ENCODE measurements at regions not wholly inside any gene's neighbourhood (a gene's known extent, or its start where the extent isn't known, plus 50 kb on each side); places are given as distances from the start of the nearest gene placed in this dataset.

- H3K4me3 ChIP-seq (ENCODE audit: control insufficient read depth in 1 of 7, extremely low read depth in 1 of 7, insufficient read depth in 4 of 7, low read depth in 2 of 7, low read length in 6 of 7), result no peak overlapping the region
- ChIA-PET CTCF (interaction anchor here (0.6 to 1.0 kb wide), 3 partner anchors 9 to 492 kb away, joined by 3 to 4 read pairs (median 3); no protein-coding TSS in a partner anchor), POLR2A (no interaction called here)
- no peak overlapping the region for H3K27ac ChIP-seq (ENCODE audit: insufficient read depth in 1 of 2, low read depth in 1 of 2, low read length in 2 of 2, poor library complexity in 1 of 2, severe bottlenecking in 2 of 2)
- DNase-seq, result no peak
- no peaks in the 10 kb centered on the region for H3K9me3 ChIP-seq (ENCODE audit: control extremely low read depth in 1 of 5, control insufficient read depth in 4 of 5, insufficient read depth in 2 of 5, low read depth in 1 of 5, low read length in 4 of 5)
- H3K36me3 ChIP-seq (ENCODE audit: control insufficient read depth in 4 of 4, insufficient read depth in 4 of 4, low read length in 3 of 4), result no peaks in the 10 kb centered on the region
- peaks cover 0 to 8% (median 3%) of the 10 kb centered on the region in 4 experiments for H3K4me1 ChIP-seq (ENCODE audit: control extremely low read depth in 1 of 4, control insufficient read depth in 4 of 4, insufficient read depth in 4 of 4, low read length in 3 of 4)
- peaks cover 0 to 13% (median 2%) of the 10 kb centered on the region in 5 experiments for H3K27me3 ChIP-seq (replicated peaks in 2 of 5; ENCODE audit: control insufficient read depth in 4 of 5, insufficient read depth in 5 of 5, low read length in 4 of 5)
- no CpG with 5 or more reads among the region's 1 CpG for WGBS (ENCODE audit: insufficient coverage)
Measured at GRCh38 chr3:18264853-18265252, 160.3 kb downstream of the SATB1 start.

- H3K4me3 ChIP-seq (ENCODE audit: control insufficient read depth in 1 of 7, extremely low read depth in 1 of 7, insufficient read depth in 4 of 7, low read depth in 2 of 7, low read length in 6 of 7), result no peak overlapping the region
- 100% methylated on average over 1 of the region's 2 CpGs for WGBS (ENCODE audit: insufficient coverage)
- H3K27me3 ChIP-seq (replicated peaks in 2 of 5; ENCODE audit: control insufficient read depth in 4 of 5, insufficient read depth in 5 of 5, low read length in 4 of 5), result peaks cover 0 to 13% (median 2%) of the 10 kb centered on the region in 5 experiments
- no peak overlapping the region for H3K27ac ChIP-seq (ENCODE audit: insufficient read depth in 1 of 2, low read depth in 1 of 2, low read length in 2 of 2, poor library complexity in 1 of 2, severe bottlenecking in 2 of 2)
- no peaks in the 10 kb centered on the region for H3K9me3 ChIP-seq (ENCODE audit: control extremely low read depth in 1 of 5, control insufficient read depth in 4 of 5, insufficient read depth in 2 of 5, low read depth in 1 of 5, low read length in 4 of 5)
- no peak for DNase-seq
- peaks cover 0 to 8% (median 3%) of the 10 kb centered on the region in 4 experiments for H3K4me1 ChIP-seq (ENCODE audit: control extremely low read depth in 1 of 4, control insufficient read depth in 4 of 4, insufficient read depth in 4 of 4, low read length in 3 of 4)
- ChIA-PET CTCF (interaction anchor here (0.8 kb wide), 1 partner anchor 10 kb away, joined by 4 read pairs; no protein-coding TSS in a partner anchor), POLR2A (no interaction called here)
- H3K36me3 ChIP-seq (ENCODE audit: control insufficient read depth in 4 of 4, insufficient read depth in 4 of 4, low read length in 3 of 4), result no peaks in the 10 kb centered on the region
Measured at GRCh38 chr3:18264361-18264760, 160.8 kb downstream of the SATB1 start.

DNA sequence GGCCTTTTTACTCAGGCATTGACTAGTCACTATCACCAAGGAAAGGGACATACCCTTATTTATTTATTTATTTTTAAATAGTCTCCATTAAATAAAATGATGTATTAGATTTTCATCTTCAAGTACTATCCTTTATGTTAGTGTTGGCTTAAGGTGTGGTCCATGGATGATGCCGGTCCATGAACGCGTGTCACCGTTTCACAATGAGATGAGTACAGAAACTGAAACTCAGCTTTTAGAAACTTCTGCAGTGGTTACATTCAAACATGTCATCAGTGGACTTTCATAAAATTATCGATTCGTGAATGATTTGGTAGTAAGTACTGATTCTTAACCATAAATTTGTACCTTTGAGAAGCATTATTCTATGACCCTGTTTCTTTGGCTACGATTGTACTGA lies 166.6 kb downstream of the SATB1 start:
- peaks cover 0 to 3% (median 0%) of the 10 kb centered on the region in 5 experiments for H3K27me3 ChIP-seq (replicated peaks in 2 of 5; ENCODE audit: control insufficient read depth in 4 of 5, insufficient read depth in 5 of 5, low read length in 4 of 5)
- CTCF ChIA-PET, result no interaction called here
- no peak for DNase-seq
- peaks cover 0 to 1% (median 0%) of the 10 kb centered on the region in 4 experiments for H3K36me3 ChIP-seq (ENCODE audit: control insufficient read depth in 4 of 4, insufficient read depth in 4 of 4, low read length in 3 of 4)
- WGBS (ENCODE audit: insufficient coverage), result 100% methylated on average over 1 of the region's 7 CpGs
- POLR2A ChIA-PET, result no interaction called here
- H3K4me3 ChIP-seq (ENCODE audit: control insufficient read depth in 1 of 7, extremely low read depth in 1 of 7, insufficient read depth in 4 of 7, low read depth in 2 of 7, low read length in 6 of 7), result no peak overlapping the region
- H3K4me1 ChIP-seq (ENCODE audit: control extremely low read depth in 1 of 4, control insufficient read depth in 4 of 4, insufficient read depth in 4 of 4, low read length in 3 of 4), result no peaks in the 10 kb centered on the region
- H3K9me3 ChIP-seq (ENCODE audit: control extremely low read depth in 1 of 5, control insufficient read depth in 4 of 5, insufficient read depth in 2 of 5, low read depth in 1 of 5, low read length in 4 of 5), result peaks cover 0 to 2% (median 0%) of the 10 kb centered on the region in 5 experiments
- H3K27ac ChIP-seq (ENCODE audit: insufficient read depth in 1 of 2, low read depth in 1 of 2, low read length in 2 of 2, poor library complexity in 1 of 2, severe bottlenecking in 2 of 2), result no peak overlapping the region

DNA sequence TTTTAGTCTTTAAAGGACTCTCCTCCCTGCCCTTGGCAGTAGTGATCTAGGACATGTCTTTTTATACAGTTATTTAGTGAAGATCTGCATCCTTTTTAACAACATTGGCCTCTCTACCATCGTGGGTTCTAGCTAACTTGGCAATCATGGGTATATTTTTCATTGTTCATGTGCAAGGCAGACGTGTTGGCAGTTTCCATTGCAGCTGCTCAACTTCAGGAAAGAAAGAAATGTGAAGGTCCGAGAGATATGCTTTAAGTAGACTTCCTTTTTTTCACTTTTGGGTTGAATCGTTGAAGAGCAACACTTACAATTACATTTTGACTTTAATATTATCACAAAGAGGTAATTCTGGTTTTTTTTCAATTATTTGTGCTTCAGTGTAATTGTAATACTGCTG lies 172.6 kb downstream of the SATB1 start:
- Histone ChIP-seq H3K9me3 (ENCODE audit: control extremely low read depth in 1 of 5, control insufficient read depth in 4 of 5, insufficient read depth in 2 of 5, low read depth in 1 of 5, low read length in 4 of 5) (no peaks in the 10 kb centered on the region), H3K27ac (ENCODE audit: insufficient read depth in 1 of 2, low read depth in 1 of 2, low read length in 2 of 2, poor library complexity in 1 of 2, severe bottlenecking in 2 of 2) (peak overlapping the region in 1 of 2 experiments; percentile 25), H3K4me1 (ENCODE audit: control extremely low read depth in 1 of 4, control insufficient read depth in 4 of 4, insufficient read depth in 4 of 4, low read length in 3 of 4) (peaks cover 0 to 20% (median 13%) of the 10 kb centered on the region in 4 experiments), H3K27me3 (replicated peaks in 2 of 5; ENCODE audit: control insufficient read depth in 4 of 5, insufficient read depth in 5 of 5, low read length in 4 of 5) (no peaks in the 10 kb centered on the region), H3K36me3 (ENCODE audit: control insufficient read depth in 4 of 4, insufficient read depth in 4 of 4, low read length in 3 of 4) (no peaks in the 10 kb centered on the region), H3K4me3 (ENCODE audit: control insufficient read depth in 1 of 7, extremely low read depth in 1 of 7, insufficient read depth in 4 of 7, low read depth in 2 of 7, low read length in 6 of 7) (no peak overlapping the region)
- ChIA-PET CTCF (no interaction called here), POLR2A (no interaction called here)
- DNase-seq, result peak; percentile 5 to 64 (median 44)
- WGBS (ENCODE audit: insufficient coverage), result 0% methylated on average over 2 of the region's 4 CpGs

DNA sequence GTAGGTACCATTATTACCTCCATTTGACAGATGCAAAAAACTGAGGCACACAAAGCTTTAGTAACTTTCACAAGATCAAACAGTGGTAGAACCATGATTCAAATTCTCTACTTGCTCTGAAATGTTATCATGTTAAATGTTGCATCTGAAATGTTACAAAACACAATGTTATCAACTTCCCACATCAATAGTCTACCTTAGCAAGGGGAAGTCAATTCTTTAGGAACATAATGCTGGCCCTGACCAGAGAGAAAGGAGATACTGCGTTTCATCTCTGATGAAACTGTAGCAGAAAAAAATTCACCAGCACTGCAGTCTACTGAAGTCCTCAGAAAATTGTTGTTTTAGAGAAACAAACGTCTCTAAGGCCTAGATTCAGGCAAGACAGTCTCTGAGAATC lies 174.1 kb downstream of the SATB1 start:
- Histone ChIP-seq H3K27ac (ENCODE audit: insufficient read depth in 1 of 2, low read depth in 1 of 2, low read length in 2 of 2, poor library complexity in 1 of 2, severe bottlenecking in 2 of 2) (no peak overlapping the region), H3K27me3 (replicated peaks in 2 of 5; ENCODE audit: control insufficient read depth in 4 of 5, insufficient read depth in 5 of 5, low read length in 4 of 5) (no peaks in the 10 kb centered on the region), H3K9me3 (ENCODE audit: control extremely low read depth in 1 of 5, control insufficient read depth in 4 of 5, insufficient read depth in 2 of 5, low read depth in 1 of 5, low read length in 4 of 5) (no peaks in the 10 kb centered on the region), H3K36me3 (ENCODE audit: control insufficient read depth in 4 of 4, insufficient read depth in 4 of 4, low read length in 3 of 4) (no peaks in the 10 kb centered on the region), H3K4me3 (ENCODE audit: control insufficient read depth in 1 of 7, extremely low read depth in 1 of 7, insufficient read depth in 4 of 7, low read depth in 2 of 7, low read length in 6 of 7) (no peak overlapping the region), H3K4me1 (ENCODE audit: control extremely low read depth in 1 of 4, control insufficient read depth in 4 of 4, insufficient read depth in 4 of 4, low read length in 3 of 4) (peaks cover 0 to 20% (median 13%) of the 10 kb centered on the region in 4 experiments)
- POLR2A ChIA-PET, result interaction anchor here (0.5 kb wide), 1 partner anchor 365 kb away, joined by 3 read pairs; no protein-coding TSS in a partner anchor
- CTCF ChIA-PET, result interaction anchor here (1.0 to 1.1 kb wide), 2 partner anchors 20 to 117 kb away, joined by 3 to 4 read pairs; no protein-coding TSS in a partner anchor
- 71% methylated on average over 1 of the region's 2 CpGs for WGBS (ENCODE audit: insufficient coverage)
- DNase-seq, result no peak

GRCh38 chr3:18249126-18249525 lies 176.0 kb downstream of the SATB1 start:
- H3K27ac ChIP-seq (ENCODE audit: insufficient read depth in 1 of 2, low read depth in 1 of 2, low read length in 2 of 2, poor library complexity in 1 of 2, severe bottlenecking in 2 of 2), result no peak overlapping the region
- WGBS (ENCODE audit: insufficient coverage), result 90% methylated on average over 2 of the region's 3 CpGs
- H3K4me3 ChIP-seq (ENCODE audit: control insufficient read depth in 1 of 7, extremely low read depth in 1 of 7, insufficient read depth in 4 of 7, low read depth in 2 of 7, low read length in 6 of 7), result no peak overlapping the region
- H3K36me3 ChIP-seq (ENCODE audit: control insufficient read depth in 4 of 4, insufficient read depth in 4 of 4, low read length in 3 of 4), result no peaks in the 10 kb centered on the region
- POLR2A ChIA-PET, result no interaction called here
- H3K4me1 ChIP-seq (ENCODE audit: control extremely low read depth in 1 of 4, control insufficient read depth in 4 of 4, insufficient read depth in 4 of 4, low read length in 3 of 4), result peaks cover 0 to 20% (median 13%) of the 10 kb centered on the region in 4 experiments
- no peaks in the 10 kb centered on the region for H3K27me3 ChIP-seq (replicated peaks in 2 of 5; ENCODE audit: control insufficient read depth in 4 of 5, insufficient read depth in 5 of 5, low read length in 4 of 5)
- H3K9me3 ChIP-seq (ENCODE audit: control extremely low read depth in 1 of 5, control insufficient read depth in 4 of 5, insufficient read depth in 2 of 5, low read depth in 1 of 5, low read length in 4 of 5), result no peaks in the 10 kb centered on the region
- no peak for DNase-seq
- CTCF ChIA-PET, result interaction anchor here (0.6 kb wide), 1 partner anchor 13 kb away, joined by 3 read pairs; no protein-coding TSS in a partner anchor

GRCh38 chr3:18247776-18248310 lies 177.3 kb downstream of the SATB1 start:
- Histone ChIP-seq H3K4me1 (ENCODE audit: control extremely low read depth in 1 of 4, control insufficient read depth in 4 of 4, insufficient read depth in 4 of 4, low read length in 3 of 4) (peaks cover 0 to 16% (median 10%) of the 10 kb centered on the region in 4 experiments), H3K27ac (ENCODE audit: insufficient read depth in 1 of 2, low read depth in 1 of 2, low read length in 2 of 2, poor library complexity in 1 of 2, severe bottlenecking in 2 of 2) (no peak overlapping the region), H3K27me3 (replicated peaks in 2 of 5; ENCODE audit: control insufficient read depth in 4 of 5, insufficient read depth in 5 of 5, low read length in 4 of 5) (no peaks in the 10 kb centered on the region), H3K36me3 (ENCODE audit: control insufficient read depth in 4 of 4, insufficient read depth in 4 of 4, low read length in 3 of 4) (no peaks in the 10 kb centered on the region), H3K4me3 (ENCODE audit: control insufficient read depth in 1 of 7, extremely low read depth in 1 of 7, insufficient read depth in 4 of 7, low read depth in 2 of 7, low read length in 6 of 7) (no peak overlapping the region), H3K9me3 (ENCODE audit: control extremely low read depth in 1 of 5, control insufficient read depth in 4 of 5, insufficient read depth in 2 of 5, low read depth in 1 of 5, low read length in 4 of 5) (no peaks in the 10 kb centered on the region)
- ChIA-PET POLR2A (no interaction called here), CTCF (no interaction called here)
- 100% methylated on average over 2 of the region's 2 CpGs for WGBS (ENCODE audit: insufficient coverage)
- no peak for DNase-seq

Measured in common myeloid progenitor, CD34-positive (primary cell).